ENCODE measurements at regions not wholly inside any gene's neighbourhood (a gene's known extent, or its start where the extent isn't known, plus 50 kb on each side); places are given as distances from the start of the nearest gene placed in this dataset.

GRCh38 chr15:67967871-67968431, 86.2 kb upstream of the PIAS1 start:
- DNase-seq (ENCODE audit: low read depth, low spot score): no peak
- ChIA-PET CTCF (interaction anchor here (0.6 to 0.7 kb wide), 2 partner anchors 1088 to 1335 kb away, joined by 3 to 4 read pairs; no protein-coding TSS in a partner anchor), POLR2A (interaction anchor here (0.7 to 1.2 kb wide), 2 partner anchors 10 to 22 kb away, joined by 3 to 6 read pairs; no protein-coding TSS in a partner anchor)
- H3K27ac ChIP-seq (ENCODE audit: low read length): peak overlapping the region; percentile 76
- H3K4me3 ChIP-seq (ENCODE audit: low read depth in 2 of 2, low read length in 2 of 2): peak overlapping the region; percentile 17 to 30
- in situ Hi-C loops (cut with HindIII; ENCODE audit: low pct_unique_long_range_greater_than_20kb, low sequenced_read_pairs): no loop called here
- peak; percentile 92 for ATAC-seq
- no peaks in the 10 kb centered on the region for H3K36me3 ChIP-seq (ENCODE audit: control insufficient read depth, insufficient read depth, low read length)
- intact Hi-C loops (cut with micrococcal nuclease; ENCODE audit: unreplicated experiment): no loop called here
- no TSS peak for BruUV-seq (replicated peaks)
- H3K27me3 ChIP-seq (ENCODE audit: control insufficient read depth, insufficient read depth, low read length): no peaks in the 10 kb centered on the region
- peaks cover 9% of the 10 kb centered on the region for H3K4me1 ChIP-seq (ENCODE audit: control insufficient read depth, insufficient read depth, low read length)
- H3K9me3 ChIP-seq (ENCODE audit: control insufficient read depth, insufficient read depth, low read depth, low read length): no peaks in the 10 kb centered on the region
- no peak for TF ChIP-seq CTCF (IDR thresholded peaks at IDR 0.05)
- TF ChIP-seq TCF7L2 (IDR thresholded peaks at IDR 0.05; ENCODE audit: low read depth, low read length): no peak
- no peak for TF ChIP-seq REST (IDR thresholded peaks at IDR 0.05; ENCODE audit: insufficient read depth in 1 of 2, low read depth in 2 of 2, low read length in 1 of 2)
- TF ChIP-seq SIN3A (IDR thresholded peaks at IDR 0.05; ENCODE audit: borderline replicate concordance, insufficient read depth, low read depth, low read length): no peak
- no peak for TF ChIP-seq POLR2AphosphoS5 (IDR thresholded peaks at IDR 0.05; ENCODE audit: low read depth, low read length)

GRCh38 chr15:67968564-67968963, 85.6 kb upstream of the PIAS1 start:
- ChIA-PET POLR2A (interaction anchor here (0.7 to 1.2 kb wide), 2 partner anchors 9 to 22 kb away, joined by 3 to 6 read pairs; no protein-coding TSS in a partner anchor), CTCF (no interaction called here)
- 0 out of 2 replicates have a peak, but pooled peaks have one; percentile 48 for TF ChIP-seq TCF7L2 (IDR thresholded peaks at IDR 0.05; ENCODE audit: low read depth, low read length)
- TF ChIP-seq REST (IDR thresholded peaks at IDR 0.05; ENCODE audit: insufficient read depth in 1 of 2, low read depth in 2 of 2, low read length in 1 of 2): no peak
- Histone ChIP-seq H3K4me3 (ENCODE audit: low read depth in 2 of 2, low read length in 2 of 2) (peak overlapping the region; percentile 17 to 30), H3K27ac (ENCODE audit: low read length) (peak overlapping the region; percentile 76), H3K27me3 (ENCODE audit: control insufficient read depth, insufficient read depth, low read length) (no peaks in the 10 kb centered on the region), H3K9me3 (ENCODE audit: control insufficient read depth, insufficient read depth, low read depth, low read length) (no peaks in the 10 kb centered on the region), H3K4me1 (ENCODE audit: control insufficient read depth, insufficient read depth, low read length) (peaks cover 9% of the 10 kb centered on the region), H3K36me3 (ENCODE audit: control insufficient read depth, insufficient read depth, low read length) (no peaks in the 10 kb centered on the region)
- in situ Hi-C loops (cut with HindIII; ENCODE audit: low pct_unique_long_range_greater_than_20kb, low sequenced_read_pairs) (no loop called here), intact Hi-C loops (cut with micrococcal nuclease; ENCODE audit: unreplicated experiment) (no loop called here)
- ATAC-seq (peak; percentile 76), DNase-seq (ENCODE audit: low read depth, low spot score) (no peak)
- BruUV-seq (replicated peaks): no TSS peak

Data from Panc1 (cell line).